ENCODE measurements at regions not wholly inside any gene's neighbourhood (a gene's known extent, or its start where the extent isn't known, plus 50 kb on each side); places are given as distances from the start of the nearest gene placed in this dataset.

- CTCF ChIA-PET = no interaction called here
- no peak for DNase-seq (ENCODE audit: low read depth, low spot score)
Measured at GRCh38 chr10:71061472-71061871, 150.9 kb upstream of the UNC5B start.

More at GRCh38 chr10:71061472-71061871, 150.9 kb upstream of the UNC5B start:
- Histone ChIP-seq H3K9me3 (ENCODE audit: control insufficient read depth in 1 of 2, insufficient read depth in 1 of 2, low read depth in 1 of 2, low read length in 2 of 2) (no peaks in the 10 kb centered on the region), H3K79me2 (ENCODE audit: insufficient read depth, low read length) (no peaks in the 10 kb centered on the region), H3K9ac (ENCODE audit: low read length) (no peak overlapping the region), H3K27ac (ENCODE audit: low read depth, low read length) (no peak overlapping the region), H2AFZ (ENCODE audit: low read depth, low read length, poor library complexity, severe bottlenecking) (no peak overlapping the region), H4K20me1 (ENCODE audit: insufficient read depth) (no peaks in the 10 kb centered on the region), H3K27me3 (ENCODE audit: insufficient read depth, low read length) (no peaks in the 10 kb centered on the region), H3K4me2 (ENCODE audit: low read length) (no peak overlapping the region), H3K9me2 (ENCODE audit: insufficient read depth) (no peaks in the 10 kb centered on the region), H3K36me3 (ENCODE audit: control insufficient read depth in 1 of 2, insufficient read depth in 2 of 2, low read length in 2 of 2) (no peaks in the 10 kb centered on the region), H3K4me3 (replicated peaks in 1 of 2; ENCODE audit: low read depth in 1 of 2, low read length in 2 of 2) (no peak overlapping the region), H3K4me1 (ENCODE audit: control insufficient read depth in 1 of 2, insufficient read depth in 2 of 2, low read length in 2 of 2) (no peaks in the 10 kb centered on the region; a peak in 1 of 4 replicates)
- no peak for ATAC-seq
- ChIA-PET RAD21 (ENCODE audit: low non-redundant PET in 1 of 2, low total read pairs in 2 of 2, uncharacterized antibody in 2 of 2, unreplicated experiment in 2 of 2) (no interaction called here), POLR2A (no interaction called here)
- intact Hi-C loops (cut with micrococcal nuclease) = no loop called here
- no TSS peak for BruUV-seq (replicated peaks)
- TF ChIP-seq, protein P1, sequence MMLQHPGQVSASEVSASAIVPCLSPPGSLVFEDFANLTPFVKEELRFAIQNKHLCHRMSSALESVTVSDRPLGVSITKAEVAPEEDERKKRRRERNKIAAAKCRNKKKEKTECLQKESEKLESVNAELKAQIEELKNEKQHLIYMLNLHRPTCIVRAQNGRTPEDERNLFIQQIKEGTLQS (IDR thresholded peaks at IDR 0.05) = no peak
- TF ChIP-seq POLR2AphosphoS5 (IDR thresholded peaks at IDR 0.05; ENCODE audit: low read depth, low read length) = no peak
- TF ChIP-seq, protein P2, sequence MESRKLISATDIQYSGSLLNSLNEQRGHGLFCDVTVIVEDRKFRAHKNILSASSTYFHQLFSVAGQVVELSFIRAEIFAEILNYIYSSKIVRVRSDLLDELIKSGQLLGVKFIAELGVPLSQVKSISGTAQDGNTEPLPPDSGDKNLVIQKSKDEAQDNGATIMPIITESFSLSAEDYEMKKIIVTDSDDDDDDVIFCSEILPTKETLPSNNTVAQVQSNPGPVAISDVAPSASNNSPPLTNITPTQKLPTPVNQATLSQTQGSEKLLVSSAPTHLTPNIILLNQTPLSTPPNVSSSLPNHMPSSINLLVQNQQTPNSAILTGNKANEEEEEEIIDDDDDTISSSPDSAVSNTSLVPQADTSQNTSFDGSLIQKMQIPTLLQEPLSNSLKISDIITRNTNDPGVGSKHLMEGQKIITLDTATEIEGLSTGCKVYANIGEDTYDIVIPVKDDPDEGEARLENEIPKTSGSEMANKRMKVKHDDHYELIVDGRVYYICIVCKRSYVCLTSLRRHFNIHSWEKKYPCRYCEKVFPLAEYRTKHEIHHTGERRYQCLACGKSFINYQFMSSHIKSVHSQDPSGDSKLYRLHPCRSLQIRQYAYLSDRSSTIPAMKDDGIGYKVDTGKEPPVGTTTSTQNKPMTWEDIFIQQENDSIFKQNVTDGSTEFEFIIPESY (IDR thresholded peaks at IDR 0.05; ENCODE audit: extremely low read depth, insufficient replicate concordance, low read length) = no peak
- no peak for TF ChIP-seq EGR1 (IDR thresholded peaks at IDR 0.05; ENCODE audit: low read depth)
- no peak for TF ChIP-seq SIN3A (IDR thresholded peaks at IDR 0.05; ENCODE audit: low read depth)
- TF ChIP-seq, protein P3, sequence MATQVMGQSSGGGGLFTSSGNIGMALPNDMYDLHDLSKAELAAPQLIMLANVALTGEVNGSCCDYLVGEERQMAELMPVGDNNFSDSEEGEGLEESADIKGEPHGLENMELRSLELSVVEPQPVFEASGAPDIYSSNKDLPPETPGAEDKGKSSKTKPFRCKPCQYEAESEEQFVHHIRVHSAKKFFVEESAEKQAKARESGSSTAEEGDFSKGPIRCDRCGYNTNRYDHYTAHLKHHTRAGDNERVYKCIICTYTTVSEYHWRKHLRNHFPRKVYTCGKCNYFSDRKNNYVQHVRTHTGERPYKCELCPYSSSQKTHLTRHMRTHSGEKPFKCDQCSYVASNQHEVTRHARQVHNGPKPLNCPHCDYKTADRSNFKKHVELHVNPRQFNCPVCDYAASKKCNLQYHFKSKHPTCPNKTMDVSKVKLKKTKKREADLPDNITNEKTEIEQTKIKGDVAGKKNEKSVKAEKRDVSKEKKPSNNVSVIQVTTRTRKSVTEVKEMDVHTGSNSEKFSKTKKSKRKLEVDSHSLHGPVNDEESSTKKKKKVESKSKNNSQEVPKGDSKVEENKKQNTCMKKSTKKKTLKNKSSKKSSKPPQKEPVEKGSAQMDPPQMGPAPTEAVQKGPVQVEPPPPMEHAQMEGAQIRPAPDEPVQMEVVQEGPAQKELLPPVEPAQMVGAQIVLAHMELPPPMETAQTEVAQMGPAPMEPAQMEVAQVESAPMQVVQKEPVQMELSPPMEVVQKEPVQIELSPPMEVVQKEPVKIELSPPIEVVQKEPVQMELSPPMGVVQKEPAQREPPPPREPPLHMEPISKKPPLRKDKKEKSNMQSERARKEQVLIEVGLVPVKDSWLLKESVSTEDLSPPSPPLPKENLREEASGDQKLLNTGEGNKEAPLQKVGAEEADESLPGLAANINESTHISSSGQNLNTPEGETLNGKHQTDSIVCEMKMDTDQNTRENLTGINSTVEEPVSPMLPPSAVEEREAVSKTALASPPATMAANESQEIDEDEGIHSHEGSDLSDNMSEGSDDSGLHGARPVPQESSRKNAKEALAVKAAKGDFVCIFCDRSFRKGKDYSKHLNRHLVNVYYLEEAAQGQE (IDR thresholded peaks at IDR 0.05; ENCODE audit: low read depth) = no peak
- TF ChIP-seq SRF (IDR thresholded peaks at IDR 0.05; ENCODE audit: low read depth) = no peak
- TF ChIP-seq MAX (IDR thresholded peaks at IDR 0.05) = no peak
- TF ChIP-seq CBX3 (IDR thresholded peaks at IDR 0.05; ENCODE audit: low read depth) = no peak
- no peak for TF ChIP-seq ELF1 (IDR thresholded peaks at IDR 0.05; ENCODE audit: borderline replicate concordance, low read depth)
- TF ChIP-seq POLR2A (IDR thresholded peaks at IDR 0.05; ENCODE audit: borderline replicate concordance, extremely low read depth, insufficient read depth, insufficient read length) = no peak
- no peak for TF ChIP-seq CEBPB (IDR thresholded peaks at IDR 0.05; ENCODE audit: low read depth)
- TF ChIP-seq JUND (IDR thresholded peaks at IDR 0.05) = no peak
- TF ChIP-seq, protein P4, sequence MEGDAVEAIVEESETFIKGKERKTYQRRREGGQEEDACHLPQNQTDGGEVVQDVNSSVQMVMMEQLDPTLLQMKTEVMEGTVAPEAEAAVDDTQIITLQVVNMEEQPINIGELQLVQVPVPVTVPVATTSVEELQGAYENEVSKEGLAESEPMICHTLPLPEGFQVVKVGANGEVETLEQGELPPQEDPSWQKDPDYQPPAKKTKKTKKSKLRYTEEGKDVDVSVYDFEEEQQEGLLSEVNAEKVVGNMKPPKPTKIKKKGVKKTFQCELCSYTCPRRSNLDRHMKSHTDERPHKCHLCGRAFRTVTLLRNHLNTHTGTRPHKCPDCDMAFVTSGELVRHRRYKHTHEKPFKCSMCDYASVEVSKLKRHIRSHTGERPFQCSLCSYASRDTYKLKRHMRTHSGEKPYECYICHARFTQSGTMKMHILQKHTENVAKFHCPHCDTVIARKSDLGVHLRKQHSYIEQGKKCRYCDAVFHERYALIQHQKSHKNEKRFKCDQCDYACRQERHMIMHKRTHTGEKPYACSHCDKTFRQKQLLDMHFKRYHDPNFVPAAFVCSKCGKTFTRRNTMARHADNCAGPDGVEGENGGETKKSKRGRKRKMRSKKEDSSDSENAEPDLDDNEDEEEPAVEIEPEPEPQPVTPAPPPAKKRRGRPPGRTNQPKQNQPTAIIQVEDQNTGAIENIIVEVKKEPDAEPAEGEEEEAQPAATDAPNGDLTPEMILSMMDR (IDR thresholded peaks at IDR 0.05 in 2 of 3, conservative IDR thresholded peaks at IDR 0.05 in 1 of 3; ENCODE audit: borderline replicate concordance in 1 of 3, insufficient read depth in 1 of 3, low read depth in 2 of 3, low read length in 2 of 3) = no peak
- no peak for TF ChIP-seq ZFX (IDR thresholded peaks at IDR 0.05)
- TF ChIP-seq TCF7L2 (IDR thresholded peaks at IDR 0.05; ENCODE audit: borderline replicate concordance, extremely low read depth, insufficient read depth, insufficient read length) = no peak
- no peak for TF ChIP-seq YY1 (IDR thresholded peaks at IDR 0.05; ENCODE audit: extremely low read depth, insufficient replicate concordance, low read depth, low read length)
- TF ChIP-seq SP1 (IDR thresholded peaks at IDR 0.05; ENCODE audit: low read depth) = no peak
- no peak for TF ChIP-seq ZNF274 (IDR thresholded peaks at IDR 0.05; ENCODE audit: low read depth, low read length)
- TF ChIP-seq EZH2 (IDR thresholded peaks at IDR 0.05) = no peak

Data from HCT116 (cell line).